HG02943 (cell line): ENCODE measurements at regions not wholly inside any gene's neighbourhood (a gene's known extent, or its start where the extent isn't known, plus 50 kb on each side); places are given as distances from the start of the nearest gene placed in this dataset.
"Not testable (repeated sequence)": the region's sequence is repeated elsewhere in the genome, so short reads cannot be mapped to it uniquely, and the experiment has no call there.

Source experiments
- ATAC-seq: cut with Tn5 transposase; IDR thresholded peaks from one replicate; pipeline ENCODE4 v1.9.1; 2021; ENCODE audit warnings: mild to moderate bottlenecking, low read depth, moderate library complexity; ENCODE audit not compliant: unreplicated experiment

DNA sequence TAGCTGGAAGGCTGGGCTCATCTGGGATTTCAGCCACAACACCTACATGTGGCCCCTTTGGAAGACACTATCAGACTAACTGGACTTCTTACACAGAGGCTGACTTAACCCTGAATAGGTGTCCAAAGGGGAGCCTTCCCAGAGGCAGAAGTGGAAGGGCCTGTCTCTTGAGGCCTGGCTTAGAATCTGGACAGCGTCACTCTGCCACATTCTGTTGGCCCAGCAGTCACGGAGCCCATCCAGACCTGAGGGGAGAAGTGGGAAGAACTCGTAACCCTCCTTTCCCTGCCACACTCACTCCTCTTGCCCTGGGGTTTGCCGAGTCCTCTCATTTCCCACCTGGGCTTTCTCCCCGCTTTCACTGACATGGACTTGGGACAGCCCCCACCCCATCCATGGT is 170.5 kb downstream of the C16orf95 start:
- no peak for ATAC-seq

DNA sequence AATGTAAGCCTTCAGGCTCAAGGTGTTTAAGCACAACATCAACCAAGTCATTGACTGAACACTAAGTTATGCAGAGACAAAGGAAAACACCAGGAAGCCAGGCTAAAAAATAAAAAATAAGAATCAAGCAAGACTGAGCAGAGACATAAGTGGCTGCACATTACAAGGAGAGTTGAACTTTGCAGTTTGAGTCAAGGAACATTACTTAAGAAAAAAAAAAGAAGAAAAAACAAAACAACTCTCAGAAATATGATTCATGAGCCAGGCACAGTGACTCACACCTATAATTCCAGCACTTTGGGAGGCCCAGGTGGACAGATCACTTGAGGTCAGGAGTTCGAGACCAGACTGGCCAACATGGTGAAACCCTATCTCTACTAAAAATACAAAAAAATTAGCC is 168.1 kb downstream of the C16orf95 start:
- no peak for ATAC-seq

DNA sequence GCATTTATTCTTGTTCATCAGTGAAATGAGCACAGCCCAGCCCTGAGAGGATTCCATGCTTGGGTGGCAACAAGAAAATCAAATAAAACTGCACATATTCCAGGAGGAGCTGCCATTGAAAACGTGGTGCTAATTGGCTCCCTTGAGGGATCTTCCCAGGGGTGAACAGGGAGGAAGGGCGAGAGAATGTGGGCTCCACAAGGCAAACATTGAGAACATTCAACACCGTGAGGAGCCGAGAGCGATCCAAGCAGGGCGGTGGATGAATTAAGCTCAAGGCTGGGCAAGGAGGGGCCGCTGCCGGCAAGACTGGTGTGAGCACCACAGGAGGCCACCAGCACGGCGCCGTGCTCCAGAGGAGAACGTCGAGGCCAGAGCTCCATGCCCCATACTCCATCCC is 166.9 kb downstream of the C16orf95 start:
- no peak for ATAC-seq

DNA sequence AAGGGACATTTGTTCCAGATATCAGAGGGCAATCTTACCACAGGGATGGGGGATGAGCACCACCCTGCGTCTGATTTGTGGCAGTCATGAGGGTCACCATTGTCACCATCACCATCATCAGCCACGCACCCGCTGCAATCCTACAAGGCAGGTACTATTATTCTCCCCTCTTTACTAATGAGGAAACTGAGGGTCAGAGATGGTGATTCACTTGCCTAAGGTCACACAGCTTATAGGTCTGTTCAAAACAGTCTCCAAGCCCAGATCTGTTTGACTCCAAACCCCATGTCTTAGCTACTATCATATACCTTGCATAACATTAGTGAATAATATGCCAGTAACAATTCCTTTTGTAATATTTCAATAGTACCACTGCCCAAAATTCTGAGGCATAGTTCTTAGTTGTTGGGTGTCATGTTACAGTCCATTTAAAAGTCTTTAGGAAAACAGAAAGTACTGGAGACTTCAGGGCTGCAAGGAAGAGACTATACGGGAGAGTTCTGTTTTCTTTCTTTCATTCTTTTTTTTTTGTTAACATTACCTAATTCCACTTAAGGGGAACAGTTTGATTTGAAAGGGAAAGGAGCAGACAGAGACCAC is 166.4 kb downstream of the C16orf95 start:
- no peak for ATAC-seq

DNA sequence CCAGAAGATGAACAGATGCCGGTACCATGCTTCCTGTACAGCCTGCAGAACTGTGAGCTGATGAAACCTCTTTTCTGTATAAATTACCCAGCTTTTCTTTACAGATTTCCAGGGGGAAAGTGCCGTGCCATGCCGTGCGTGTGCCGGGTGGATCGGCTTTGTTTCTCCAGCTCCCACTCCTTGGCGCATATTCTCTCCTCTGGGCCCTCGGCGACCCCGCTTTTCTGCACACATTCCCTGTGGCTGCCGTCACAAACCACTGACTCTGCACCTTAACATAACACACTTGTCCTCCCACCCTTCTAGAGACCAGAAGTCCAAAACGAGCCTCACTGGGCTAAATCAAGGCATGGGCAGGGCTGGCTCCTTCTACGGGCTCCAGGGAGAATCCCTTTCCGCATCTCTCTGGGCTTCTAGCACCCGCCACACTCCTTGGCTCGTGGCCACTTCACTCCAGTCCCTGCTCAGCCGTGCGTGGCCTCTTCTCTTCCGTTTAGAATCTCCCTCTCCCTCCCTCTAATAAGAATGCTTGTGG is 164.9 kb downstream of the C16orf95 start:
- ATAC-seq = no peak

DNA sequence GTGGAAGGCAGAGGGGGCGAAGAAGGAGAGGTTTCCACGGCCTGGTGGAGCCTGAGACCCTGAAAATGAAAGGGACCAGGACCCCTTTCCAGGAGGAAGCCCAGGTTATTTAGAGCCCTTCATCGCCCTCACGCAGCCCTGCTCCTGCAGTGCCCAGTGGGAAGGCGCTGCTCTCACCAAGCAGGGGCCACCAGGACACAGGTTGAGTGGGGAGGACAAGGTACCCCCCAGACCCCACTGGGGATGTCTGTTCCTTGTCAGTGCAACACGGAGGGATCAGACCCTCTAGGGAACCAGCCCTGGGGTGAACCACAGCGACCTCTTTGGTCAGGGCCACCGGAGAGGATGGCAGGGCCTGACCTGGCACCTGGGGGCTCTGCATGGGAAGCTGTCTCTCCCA is 163.9 kb downstream of the C16orf95 start:
- no peak for ATAC-seq

DNA sequence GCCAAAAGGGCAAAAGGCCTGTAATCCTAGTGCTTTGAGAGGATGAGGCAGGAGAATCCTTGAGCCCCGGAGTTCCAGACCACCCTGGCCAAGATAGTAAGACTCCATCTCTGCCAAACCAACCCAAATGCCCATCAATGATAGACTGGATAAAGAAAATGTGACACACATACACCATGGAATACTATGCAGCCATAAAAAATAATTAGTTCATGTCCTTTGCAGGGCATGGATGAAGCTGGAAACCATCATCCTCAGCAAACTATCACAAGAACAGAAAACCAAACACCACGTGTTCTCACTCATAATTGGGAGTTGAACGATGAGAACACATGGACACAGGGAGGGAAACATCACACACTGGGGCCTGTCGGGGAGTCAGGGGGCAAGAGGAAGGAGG is 161.9 kb downstream of the C16orf95 start:
- not testable (repeated sequence) for ATAC-seq

DNA sequence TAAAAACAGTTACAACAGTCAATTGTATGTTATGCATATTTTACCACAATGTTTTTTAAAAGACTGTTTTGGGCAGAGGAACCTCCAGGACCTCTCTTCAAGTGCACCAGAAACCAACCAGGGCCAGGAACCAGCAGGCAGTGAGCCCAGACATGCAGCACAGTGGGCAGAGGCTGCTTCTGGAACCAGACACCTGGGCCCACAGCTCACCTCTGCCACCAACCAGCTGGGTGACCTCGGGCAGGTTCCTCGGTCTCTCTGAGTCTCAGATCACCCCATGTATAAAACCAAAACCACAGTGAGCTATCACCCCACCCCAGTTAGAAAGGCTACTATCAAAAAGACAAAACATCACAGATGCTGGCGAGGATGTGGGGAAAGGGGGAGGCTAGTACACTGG is 161.0 kb downstream of the C16orf95 start:
- no peak for ATAC-seq

DNA sequence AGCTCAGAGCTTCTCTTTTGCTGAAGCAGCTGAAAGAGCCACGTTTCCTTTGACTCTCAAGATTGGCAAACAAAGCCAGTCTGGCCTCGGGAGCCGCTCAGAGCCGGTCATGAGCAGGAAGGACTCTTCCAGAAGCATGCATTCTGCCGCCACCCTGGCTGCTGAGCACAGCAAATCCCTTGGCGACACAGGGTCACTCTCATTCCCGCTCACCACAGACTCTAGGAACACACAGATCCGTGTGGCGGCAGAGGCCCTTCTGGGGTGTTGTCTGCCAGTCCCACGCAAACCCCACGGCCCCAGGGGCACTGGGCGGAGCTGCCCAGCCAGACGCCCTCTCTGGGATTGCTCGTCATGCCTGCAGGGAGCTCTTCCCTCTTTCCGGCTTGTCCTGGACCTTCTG is 157.0 kb downstream of the C16orf95 start:
- ATAC-seq = no peak

DNA sequence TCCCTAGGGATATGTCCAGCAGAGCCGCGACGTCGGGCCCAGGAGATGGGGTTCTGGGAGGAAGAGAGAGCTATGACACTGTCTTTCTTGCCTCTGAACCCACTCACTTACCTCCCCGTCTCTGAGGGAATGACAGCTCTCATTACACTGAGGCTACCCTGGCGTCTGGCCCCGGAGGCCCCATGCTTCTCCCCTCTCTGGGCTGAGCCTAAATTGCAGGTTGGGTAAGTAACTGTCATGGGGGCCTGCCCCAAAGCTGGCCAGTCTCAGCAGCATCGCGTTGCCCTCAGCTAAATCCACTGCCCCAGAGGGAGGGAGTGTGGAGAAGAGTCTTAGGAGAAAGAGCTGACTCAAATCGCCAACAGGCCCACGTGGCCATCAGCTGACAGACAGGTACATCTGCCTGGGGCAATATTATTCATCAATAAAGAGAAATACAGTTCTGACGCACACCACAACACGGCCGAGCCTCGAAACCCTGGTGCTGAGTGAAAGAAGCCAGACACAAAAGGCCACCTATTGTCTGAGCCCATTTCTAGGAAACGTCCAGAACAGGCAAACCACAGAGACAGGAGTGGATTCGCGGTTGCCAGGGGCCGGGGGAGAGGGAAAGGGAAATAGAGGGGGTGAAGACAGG is 156.4 kb downstream of the C16orf95 start:
- no peak for ATAC-seq

DNA sequence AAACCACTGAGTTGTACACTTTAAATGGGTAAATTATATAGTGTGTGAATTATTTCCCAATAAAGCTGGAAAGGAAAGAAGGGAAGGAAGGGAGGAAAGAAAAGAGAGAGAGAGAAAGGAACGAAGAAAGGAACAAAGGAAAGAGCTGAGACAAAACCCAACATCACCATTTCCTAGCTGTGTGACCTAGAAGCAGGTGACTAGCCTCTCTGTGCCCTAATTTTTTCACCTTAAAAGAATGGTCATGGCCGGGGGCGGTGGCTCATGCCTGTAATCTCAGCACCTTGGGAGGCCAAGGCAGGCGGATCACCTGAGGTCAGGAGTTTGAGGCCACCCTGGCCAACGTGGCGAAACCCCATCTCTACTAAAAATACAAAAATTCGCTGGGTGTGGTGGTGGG is 155.8 kb downstream of the C16orf95 start:
- not testable (repeated sequence) for ATAC-seq

DNA sequence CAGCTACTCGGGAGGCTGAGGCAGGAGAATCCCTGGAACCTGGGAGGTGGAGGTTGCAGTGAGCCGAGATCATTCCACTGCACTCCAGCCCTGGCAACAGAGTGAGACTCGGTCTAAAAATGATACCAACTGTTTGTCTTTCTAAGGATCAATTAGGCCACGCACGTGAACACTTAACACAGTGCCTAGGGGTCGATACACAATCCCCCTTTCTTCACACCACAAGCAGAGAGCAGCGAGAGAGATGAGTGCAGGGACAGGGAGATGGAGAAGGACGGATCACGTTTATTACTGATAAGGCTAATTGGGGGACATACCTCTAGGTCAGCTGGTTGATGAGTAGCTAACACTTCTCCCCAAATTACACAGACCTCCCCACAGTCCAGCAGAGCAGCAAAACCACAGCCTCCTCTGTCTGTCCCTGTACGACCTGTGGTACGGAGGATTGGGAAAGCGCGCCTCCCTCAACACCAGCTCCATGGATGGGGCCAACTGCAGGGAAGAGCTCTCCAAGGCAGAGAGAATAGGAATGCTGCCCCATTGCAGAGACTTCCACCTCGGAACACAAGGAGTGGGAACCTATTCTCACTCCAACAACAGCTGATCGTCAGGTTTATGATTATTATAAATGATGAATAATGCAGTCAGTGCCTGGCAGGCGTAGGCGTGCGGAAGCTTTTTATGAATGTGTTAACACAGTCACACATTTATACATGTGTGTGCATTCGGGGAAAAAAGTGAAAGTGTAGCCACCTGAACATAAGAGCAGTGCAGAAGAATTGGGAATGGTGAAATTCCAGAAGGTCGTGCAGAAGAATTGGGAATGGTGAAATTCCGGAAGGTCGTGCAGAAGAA is 155.1 kb downstream of the C16orf95 start:
- ATAC-seq = no peak

DNA sequence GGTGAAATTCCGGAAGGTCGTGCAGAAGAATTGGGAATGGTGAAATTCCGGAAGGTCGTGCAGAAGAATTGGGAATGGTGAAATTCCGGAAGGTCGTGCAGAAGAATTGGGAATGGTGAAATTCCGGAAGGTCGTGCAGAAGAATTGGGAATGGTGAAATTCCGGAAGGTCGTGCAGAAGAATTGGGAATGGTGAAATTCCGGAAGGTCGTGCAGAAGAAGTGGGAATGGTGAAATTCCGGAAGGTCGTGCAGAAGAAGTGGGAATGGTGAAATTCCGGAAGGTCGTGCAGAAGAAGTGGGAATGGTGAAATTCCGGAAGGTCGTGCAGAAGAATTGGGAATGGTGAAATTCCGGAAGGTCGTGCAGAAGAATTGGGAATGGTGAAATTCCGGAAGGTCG is 154.4 kb downstream of the C16orf95 start:
- ATAC-seq = not testable (repeated sequence)

DNA sequence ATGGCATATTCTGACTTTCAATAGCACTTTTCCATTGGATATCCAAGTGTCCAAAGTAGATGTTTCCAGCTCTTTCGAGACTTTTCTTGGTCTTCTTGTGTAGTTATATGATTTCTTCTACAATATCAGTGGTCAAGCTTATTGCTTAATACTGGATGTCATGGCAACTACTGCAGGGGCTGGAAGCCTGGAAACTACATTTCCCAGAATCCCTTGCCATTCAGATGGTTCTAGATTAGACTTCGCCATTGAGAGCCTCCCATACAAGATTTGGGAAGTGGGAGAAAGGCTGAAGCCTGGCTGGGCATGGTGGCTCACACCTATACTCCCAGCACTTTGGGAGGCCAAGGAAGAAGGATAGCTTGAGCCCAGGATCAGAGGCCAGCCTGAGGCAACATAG is 153.6 kb downstream of the C16orf95 start:
- ATAC-seq = no peak

DNA sequence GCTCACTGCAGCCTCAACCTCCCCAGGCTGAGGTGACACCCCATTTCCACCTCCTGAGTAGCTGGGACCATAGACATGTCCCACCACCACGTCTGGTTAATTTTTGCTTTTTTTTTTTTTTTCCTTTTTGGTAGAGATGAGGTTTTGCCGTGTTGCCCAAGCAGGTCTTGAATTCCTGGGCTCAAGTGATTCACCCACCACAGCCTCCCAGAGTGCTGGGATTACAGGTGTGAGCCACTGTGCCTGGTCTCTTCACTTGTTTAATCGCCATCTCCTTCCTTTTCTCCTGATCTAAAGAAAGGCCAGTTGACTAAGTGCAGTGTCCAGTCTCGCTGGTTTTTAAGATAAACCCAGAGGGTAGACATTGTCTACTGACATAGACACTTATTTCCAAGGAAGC is 152.0 kb downstream of the C16orf95 start:
- no peak for ATAC-seq

DNA sequence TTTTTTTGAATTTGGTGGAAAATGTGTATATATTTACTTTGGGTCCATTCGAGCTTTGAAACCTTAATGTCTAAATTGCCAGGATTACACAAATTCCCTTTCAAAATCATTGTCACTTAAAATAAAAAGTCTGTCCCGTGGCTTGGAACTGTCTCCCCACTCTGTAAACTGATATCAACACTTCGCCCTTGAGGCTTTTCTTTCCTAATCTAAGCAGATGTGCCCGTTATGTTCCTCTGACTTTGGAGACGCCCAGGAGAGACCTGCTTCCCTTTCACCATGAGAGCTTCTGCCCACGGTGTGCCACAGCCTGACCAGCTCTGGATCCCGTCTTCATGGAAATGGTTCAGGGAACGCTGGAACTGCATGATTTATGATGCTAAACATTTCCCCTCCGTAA is 151.3 kb downstream of the C16orf95 start:
- no peak for ATAC-seq

DNA sequence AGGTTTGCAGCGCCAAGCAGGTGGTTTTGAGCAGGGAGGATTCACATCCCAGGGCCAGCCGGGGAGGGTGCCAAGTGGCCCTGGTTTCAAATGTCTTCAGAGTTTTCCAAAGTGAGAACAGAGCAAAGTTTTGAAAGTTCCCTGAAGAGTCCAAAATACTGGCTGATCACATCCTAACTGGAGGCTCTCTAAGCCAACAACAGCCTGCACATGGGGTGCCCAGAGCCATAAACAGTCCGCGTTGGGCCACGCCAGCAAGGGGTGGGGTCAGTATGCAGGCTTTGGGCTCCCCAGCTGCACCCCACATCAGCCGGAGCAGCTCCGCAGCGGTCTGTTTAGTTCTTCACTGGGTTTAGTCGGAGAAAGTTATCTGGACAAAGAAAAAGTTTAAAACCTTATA is 150.9 kb downstream of the C16orf95 start:
- no peak for ATAC-seq

DNA sequence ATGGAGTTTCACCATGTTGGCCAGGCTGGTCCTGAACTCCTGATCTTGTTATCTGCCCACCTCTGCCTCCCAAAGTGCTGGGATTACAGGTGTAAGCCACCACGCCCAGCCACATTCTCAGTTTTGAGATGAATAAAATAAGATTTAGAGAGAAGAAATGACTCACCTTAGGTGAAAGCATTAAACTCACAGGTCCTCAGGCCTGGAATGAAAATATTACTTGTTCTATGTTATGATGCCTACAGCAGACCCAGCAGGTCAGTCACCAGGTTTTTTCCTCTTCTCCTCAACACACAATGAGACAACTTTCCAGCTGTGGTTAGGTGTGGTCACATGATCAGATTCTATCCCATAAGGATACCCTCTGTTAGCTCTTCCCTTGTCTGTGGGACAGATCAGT is 150.3 kb downstream of the C16orf95 start:
- ATAC-seq = no peak

DNA sequence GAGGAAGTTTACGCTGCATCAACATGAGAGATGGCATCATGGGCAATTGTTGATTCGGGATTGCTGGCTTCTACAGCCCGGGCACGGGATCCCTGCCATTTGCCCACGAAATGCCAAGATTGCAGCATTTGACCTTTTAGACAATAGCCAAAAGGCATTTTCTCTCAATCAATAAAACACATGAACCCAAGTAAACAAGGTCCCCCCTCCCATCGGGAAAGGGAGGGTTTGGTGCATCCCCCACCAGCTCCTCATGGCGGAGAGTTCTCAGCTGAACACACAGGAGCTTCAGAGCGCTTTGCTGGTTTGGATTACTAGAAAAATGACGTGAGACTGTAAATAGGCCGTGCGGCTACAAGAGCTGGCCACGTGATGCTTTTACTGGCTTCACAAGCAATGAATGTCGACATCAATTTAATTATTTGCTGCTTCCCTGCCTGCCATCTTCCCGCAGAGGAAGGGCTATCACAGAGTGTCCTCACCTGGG is 147.6 kb downstream of the C16orf95 start:
- ATAC-seq = no peak

DNA sequence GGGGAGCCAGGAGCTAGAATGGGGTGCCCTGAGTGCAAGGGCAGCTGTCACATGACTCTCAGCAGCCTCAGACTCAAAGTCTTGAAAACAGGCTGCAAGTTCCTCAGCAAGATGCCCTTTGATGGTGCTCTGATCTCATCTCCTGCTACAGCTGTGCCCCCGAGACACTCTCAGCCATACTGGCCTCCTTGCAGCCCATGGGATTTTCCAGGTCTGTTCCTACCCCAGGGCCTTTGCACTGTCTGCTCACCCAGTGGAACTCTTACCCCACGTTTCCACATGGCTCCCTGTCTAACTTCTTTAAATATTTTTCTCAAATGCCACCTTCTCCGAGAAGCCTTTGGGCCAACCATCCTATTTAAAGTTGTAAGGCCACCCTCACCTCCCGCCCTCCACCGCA is 146.9 kb downstream of the C16orf95 start:
- ATAC-seq = no peak

DNA sequence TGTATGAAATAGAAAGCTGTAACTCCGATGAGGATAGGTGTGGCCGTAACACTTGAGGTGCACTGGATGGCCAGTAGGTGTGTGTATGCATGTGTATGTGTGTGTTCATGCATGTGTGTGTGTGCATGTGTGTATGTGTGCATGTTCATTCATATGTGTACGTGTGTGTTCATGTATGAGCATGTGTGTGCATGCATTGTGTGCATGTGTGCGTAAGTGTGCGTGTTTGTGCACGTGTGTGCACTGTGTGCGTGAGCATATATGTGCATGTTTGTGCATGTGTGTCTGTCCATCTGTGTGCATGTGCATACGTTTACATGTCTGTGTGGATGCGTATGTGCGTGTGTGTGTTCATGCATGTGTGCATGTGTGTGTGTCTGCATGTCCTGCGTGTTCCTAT is 145.5 kb downstream of the C16orf95 start:
- no peak for ATAC-seq
